B cell (primary cell): ENCODE measurements at regions not wholly inside any gene's neighbourhood (a gene's known extent, or its start where the extent isn't known, plus 50 kb on each side); places are given as distances from the start of the nearest gene placed in this dataset.

Experiments
- EZH2 ChIP-seq: IDR thresholded peaks from 2 replicates; pipeline ENCODE4 v1.6.1; 2012; ENCODE audit warnings: borderline replicate concordance, low read depth, mild to moderate bottlenecking, moderate library complexity, low read length; ENCODE audit not compliant: insufficient read depth, poor library complexity, severe bottlenecking
- TF ChIP-seq, protein P1 (sequence below): fragments of 200-600 bp; IDR thresholded peaks from one replicate; pipeline ENCODE4 v1.8.0; 2022; ENCODE audit warnings: antibody characterized with exemption, mild to moderate bottlenecking

DNA sequence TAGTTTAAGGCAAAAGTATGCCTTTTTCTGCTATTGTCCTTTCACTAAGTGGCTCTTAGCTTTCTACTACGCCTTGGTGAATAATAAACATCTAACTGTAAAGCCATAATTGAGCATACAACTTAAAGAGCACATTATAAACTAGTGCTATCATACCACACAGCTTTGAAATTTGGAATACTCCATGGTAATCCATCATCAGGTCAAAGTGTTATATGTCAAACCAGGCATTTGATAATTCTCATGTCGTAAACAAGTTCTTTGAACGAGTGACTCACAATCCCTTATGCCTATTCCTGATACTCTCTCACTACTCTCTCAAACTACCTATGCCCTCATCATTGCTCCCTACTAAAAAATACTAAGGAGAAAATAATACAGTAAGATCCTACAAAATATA lies 60.3 kb upstream of the FMN2 start:
- TF ChIP-seq, protein P1, sequence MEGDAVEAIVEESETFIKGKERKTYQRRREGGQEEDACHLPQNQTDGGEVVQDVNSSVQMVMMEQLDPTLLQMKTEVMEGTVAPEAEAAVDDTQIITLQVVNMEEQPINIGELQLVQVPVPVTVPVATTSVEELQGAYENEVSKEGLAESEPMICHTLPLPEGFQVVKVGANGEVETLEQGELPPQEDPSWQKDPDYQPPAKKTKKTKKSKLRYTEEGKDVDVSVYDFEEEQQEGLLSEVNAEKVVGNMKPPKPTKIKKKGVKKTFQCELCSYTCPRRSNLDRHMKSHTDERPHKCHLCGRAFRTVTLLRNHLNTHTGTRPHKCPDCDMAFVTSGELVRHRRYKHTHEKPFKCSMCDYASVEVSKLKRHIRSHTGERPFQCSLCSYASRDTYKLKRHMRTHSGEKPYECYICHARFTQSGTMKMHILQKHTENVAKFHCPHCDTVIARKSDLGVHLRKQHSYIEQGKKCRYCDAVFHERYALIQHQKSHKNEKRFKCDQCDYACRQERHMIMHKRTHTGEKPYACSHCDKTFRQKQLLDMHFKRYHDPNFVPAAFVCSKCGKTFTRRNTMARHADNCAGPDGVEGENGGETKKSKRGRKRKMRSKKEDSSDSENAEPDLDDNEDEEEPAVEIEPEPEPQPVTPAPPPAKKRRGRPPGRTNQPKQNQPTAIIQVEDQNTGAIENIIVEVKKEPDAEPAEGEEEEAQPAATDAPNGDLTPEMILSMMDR: no peak
- TF ChIP-seq EZH2: no peak
